GM19372 (cell line): ENCODE measurements at regions not wholly inside any gene's neighbourhood (a gene's known extent, or its start where the extent isn't known, plus 50 kb on each side); places are given as distances from the start of the nearest gene placed in this dataset.

Experiments used
- ATAC-seq: cut with Tn5 transposase; IDR thresholded peaks from one replicate; pipeline ENCODE4 v1.9.1; 2021; ENCODE audit warnings: mild to moderate bottlenecking, low read depth, moderate library complexity; ENCODE audit not compliant: unreplicated experiment

DNA sequence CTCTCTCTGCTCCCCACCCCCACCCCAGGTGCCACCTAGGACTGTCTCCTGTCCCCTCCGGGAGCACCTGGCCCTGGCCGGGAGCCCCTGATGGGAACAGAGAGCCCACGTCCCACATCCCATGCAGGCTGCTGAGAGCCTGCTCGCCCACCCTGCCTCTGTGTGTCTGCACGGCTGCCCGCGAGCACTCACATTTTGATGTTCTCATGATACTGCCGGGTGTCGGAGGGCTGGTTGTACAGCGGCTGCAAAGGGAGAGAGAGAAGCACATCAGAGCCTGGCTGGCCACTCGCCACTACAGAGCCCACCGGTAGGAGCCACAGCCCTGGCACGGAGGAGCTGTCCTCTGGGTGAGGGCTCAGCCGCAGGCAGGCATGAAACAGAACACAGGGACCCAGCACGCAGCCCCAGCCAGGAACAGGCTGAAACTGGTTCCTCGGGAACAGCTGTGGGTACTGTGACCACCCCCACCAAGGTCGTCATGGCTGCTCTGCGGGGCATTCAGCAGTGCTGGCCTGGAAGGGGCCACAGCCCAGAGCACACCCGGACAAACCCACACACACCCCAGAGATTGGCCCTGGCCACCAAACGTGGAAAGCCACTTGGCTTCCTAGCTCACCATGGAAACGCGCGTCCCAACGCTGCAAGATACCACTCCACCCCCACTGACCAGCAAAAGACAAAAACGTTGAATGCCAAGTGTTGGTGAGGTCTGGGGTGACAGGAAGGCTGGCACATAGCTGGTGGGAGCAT is 117.6 kb downstream of the NCOR2 start:
- no peak for ATAC-seq

GRCh38 chr12:124448955-124449622 is 118.3 kb downstream of the NCOR2 start:
- no peak for ATAC-seq

GRCh38 chr12:124448241-124448954 is 119.0 kb downstream of the NCOR2 start:
- no peak for ATAC-seq

GRCh38 chr12:124446364-124446763 is 121.0 kb downstream of the NCOR2 start:
- ATAC-seq = no peak

DNA sequence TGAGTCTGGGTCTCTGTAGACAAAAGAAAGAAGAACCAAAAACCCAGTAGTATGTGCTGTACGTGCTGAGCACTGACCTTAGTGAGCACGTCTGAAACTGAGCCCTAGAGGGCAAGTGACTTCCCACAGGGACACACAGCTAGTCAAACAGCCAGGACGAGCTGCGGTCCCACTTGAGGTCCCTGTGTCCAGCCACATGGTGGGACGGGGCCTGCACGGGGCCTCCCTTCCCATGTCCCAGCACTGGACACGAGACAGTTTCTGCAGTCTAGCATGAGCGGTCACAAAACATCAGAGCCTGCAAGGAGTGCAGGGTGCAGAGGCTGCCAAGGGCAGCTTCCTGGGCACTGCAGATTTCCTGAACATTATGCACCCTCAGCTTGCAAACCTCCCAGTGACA is 121.6 kb downstream of the NCOR2 start:
- ATAC-seq = no peak

DNA sequence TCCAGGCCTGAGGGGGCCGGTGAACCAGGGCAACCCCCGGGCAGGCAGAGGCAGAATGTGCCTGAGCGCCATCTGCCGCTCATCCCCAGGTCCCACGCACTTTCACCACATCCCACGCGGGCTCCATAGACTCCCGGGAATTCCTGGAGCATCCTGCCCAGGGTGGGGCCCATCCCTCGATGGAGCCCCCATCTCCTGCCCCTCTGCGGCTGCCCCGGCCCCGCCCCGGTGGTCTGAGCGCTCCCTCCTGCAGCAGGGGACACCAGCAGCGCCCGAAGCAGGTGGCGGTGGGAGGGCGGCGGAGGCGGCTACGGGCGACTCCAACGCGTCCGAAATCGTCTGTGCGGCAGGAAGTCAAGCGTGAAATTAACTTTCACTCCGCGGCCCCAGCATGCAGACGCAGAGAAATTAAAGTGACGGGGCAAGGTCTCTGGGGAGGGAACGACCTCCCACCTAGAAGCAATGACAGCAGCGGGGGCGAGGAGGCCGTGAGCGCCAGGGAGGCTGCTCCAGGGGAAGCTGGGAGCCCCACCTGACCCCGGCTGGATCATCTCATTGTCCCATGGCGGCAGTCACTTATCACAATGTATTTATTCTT is 122.2 kb downstream of the NCOR2 start:
- no peak for ATAC-seq

DNA sequence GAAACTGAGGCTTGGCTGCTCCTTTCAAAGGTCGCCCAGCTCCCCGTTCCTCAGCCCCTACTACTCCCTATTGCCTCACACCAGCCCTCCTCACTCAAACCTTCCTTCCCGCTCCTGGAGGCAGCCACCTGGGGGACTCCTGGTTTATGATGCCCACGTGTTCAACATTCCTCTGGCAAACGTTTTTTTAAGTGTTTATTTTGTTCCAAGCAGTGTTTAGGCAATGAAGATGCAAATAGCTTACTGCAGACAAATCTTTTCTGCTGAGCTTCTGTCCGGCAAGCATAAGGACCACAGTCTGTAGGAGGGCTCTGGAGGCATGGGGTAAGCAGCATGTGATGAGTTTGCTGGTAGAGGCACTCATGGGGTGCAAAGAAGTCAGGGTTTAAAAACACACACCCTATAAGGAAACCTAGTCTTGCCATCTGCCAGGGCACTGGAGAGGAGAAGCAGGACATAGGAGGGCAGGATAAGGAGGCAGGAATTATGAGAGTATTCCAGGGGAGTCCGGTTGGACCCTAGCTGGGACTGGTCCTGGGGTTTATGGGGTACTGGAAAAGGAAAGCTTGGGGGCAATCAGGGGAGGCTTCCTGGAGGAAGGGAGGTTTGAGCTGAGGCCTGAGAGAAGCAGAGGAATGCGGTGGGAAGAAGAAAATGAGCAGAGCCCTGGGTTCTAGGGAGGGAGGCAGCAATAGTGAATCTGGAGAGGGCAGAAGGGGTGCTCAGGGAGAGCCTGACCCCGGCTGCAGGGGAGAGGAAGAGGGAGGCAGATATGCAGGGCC is 123.3 kb downstream of the NCOR2 start:
- no peak for ATAC-seq

DNA sequence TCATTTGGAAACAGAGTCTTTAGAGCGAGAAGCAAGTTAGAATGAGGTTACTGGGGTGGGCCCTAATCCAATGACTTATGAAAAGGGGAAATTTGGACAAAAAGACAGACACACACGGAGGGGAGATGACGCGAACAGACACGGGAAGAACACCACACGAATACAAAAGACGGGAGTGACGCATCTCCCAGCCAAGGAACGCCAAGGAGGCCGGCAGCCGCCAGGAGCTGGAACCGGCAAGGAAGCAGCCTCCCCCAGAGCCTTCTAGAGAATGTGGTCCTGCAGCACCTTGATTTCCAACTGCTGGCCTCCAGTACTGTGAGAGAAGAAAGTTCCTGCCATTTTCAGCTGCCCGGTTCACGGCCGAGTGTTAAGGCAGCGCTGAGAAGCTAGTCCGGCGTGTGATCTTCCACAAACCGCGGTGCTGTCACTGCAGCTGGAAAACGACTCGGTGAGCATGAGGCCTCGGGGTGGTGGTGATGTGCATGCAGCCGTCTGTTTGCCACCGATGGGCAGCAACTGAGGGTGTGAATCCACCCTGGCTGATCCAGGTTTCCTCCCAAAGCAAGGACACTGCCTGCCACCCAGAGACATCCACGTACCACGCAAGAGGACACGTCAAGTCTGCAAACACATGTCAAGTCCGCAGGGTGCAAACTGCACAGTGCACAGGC is 124.5 kb downstream of the NCOR2 start:
- no peak for ATAC-seq

DNA sequence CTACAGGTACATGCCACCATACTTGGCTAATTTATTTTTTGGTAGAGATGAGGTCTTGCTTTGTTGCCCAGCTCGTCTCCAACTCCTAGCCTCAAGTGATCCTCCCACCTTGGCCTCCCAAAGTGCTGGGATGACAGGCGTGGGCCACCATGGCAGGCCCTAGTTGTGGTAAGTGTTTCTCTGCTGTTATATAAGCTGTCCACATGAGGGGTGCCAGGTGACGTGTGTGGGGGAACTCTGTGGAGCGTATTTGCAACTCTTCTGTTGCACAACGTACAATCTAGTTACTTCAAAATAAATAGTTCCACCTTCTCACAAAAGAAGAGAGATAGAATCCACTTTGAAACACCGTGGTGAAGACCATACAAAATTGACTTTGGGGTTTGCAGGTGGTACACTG is 125.1 kb downstream of the NCOR2 start:
- no peak for ATAC-seq

DNA sequence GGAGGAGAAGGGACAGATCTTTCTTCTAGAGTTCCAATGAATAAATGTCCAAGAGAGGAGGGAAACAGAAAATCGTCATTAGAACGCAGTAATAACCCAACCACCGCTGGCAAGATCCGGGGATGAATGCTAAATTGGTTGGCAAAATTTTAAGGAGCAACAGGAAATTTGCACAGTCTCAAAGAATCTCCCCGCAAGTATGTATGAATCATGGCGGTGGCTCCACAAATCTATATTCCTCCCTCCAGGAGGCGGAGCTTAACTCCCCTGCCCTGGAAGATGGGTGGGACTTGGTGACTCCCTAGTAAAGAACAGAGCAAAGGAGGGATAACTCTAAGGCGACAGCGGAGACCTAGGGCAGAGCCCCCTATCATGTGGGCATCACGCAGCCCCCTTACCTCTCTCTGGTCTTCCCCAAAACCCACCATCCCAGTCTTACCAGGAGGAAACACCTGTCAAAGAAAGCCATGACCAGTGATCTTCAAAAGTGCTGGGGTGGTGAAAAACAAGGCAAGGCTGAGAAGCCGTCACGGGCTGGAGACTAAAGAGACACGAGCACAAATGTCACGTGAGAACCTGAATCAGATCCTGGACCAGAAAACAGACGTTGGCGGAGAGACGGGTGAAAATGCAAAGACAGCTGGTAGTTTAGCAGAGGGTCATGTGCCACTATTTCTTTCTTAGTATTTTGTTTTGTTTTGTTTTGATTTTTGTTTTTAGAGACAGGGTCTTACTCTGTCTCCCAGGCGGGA is 125.8 kb downstream of the NCOR2 start:
- ATAC-seq = no peak

GRCh38 chr12:124440841-124441381 is 126.5 kb downstream of the NCOR2 start:
- ATAC-seq = no peak

DNA sequence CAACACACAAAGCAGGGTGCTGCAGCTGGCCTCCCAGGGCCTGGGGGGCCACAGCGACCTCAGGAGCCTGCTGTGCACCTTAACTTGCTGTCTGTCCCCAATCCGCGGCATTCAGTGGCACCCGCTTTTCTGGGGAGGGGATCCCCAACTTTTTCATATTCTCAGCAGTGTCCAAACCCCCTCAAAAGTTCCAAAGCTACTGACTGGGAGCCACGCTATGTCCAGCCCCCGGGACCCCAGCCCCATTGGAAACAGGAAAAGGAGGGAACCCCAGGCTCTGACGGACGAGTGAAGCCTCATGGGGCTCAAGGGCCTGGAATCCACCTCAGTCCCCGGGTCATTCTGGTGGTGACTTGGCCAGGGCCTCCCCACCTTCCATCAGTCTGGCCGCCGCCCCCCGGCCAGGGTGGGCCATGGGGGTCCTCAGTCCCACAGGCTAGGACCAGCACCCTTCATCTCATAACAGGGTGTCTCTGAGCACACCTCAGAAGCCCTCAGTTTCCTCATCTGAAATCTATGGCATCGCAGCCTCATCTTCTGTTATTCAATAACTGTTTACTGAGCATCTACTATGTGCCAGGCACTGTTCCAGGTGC is 127.3 kb downstream of the NCOR2 start:
- ATAC-seq = no peak

DNA sequence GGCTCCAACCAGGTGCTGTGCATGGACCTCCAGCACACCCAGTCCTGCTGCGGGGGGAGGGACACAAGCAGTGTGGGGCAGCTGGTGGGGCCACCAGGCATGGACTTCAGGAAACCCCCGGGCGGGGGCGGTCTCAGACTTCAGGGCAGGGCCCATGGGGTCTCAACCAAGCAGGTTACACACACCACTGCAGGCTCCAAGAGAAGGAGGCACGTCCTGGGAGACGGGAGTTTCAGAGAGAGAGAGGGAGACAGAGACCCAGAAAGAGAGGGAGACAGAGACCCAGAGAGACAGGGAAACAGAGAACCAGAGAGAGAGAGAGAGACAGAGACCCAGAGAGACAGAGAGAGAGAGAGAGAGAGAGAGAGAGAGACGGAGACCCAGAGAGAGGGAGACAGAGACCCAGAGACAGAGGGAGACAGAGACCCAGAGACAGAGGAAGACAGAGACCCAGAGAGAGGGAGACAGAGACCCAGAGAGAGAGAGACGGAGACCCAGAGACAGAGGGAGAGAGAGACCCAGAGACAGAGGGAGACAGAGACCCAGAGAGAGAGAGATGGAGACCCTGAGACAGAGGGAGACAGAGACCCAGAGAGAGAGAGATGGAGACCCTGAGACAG is 128.9 kb downstream of the NCOR2 start:
- no peak for ATAC-seq

GRCh38 chr12:124437617-124438436 is 129.6 kb downstream of the NCOR2 start:
- no peak for ATAC-seq

- no peak for ATAC-seq
Measured at GRCh38 chr12:124437121-124437520, 130.3 kb downstream of the NCOR2 start.

GRCh38 chr12:124436366-124436765 is 131.0 kb downstream of the NCOR2 start:
- ATAC-seq = no peak

DNA sequence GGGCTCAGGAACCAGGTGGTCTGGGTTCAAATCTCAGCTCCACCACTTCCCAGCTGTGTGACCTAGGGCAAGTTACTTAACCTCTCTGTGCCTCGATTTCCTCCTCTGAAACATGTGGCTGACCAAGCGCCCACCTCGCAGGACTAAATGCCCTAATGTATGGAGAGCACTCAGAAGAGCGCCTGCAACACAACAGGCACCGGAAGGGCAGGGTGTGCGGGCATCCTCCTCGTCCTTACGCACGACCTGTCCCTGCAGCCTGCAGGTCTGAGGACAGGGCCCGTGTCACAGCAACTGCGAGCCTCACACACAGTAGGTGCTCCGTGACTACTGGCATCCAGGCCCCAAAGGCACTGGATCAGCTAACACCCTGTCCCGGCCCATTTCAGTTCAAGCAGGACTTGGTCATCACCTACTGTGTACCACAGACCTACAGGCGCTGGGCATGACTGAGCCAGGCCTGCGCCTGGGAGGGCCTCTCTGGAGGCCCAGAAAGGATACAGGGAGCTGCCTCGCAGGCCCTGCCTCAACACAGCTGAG is 131.5 kb downstream of the NCOR2 start:
- ATAC-seq = no peak
